ENCODE measurements at regions not wholly inside any gene's neighbourhood (a gene's known extent, or its start where the extent isn't known, plus 50 kb on each side); places are given as distances from the start of the nearest gene placed in this dataset.

DNA sequence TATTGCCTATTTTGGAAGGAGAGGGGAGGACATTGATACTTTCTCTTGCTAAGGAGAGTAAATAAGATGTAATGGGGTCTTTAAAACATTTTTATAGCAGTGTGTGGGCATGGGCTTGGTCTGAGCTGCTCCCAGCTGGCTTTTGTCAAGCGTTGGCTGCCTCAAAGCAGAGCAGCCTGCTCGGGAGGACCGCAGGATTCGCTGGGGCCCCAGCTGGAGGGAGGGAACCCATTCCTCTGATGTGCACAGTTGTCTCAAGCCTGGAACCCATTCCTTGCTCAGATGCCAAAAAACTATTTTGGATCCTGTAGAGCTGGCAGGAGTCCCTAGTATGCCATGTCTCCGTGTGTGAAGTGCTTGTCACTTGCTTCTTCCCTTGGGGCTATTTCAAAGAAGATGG lies 59.4 kb upstream of the RMDN2 start:
- no peak for DNase-seq (ENCODE audit: low read depth in 2 of 2)

- no peak for DNase-seq (ENCODE audit: low read depth in 2 of 2)
These were observed 58.7 kb upstream of the RMDN2 start for GRCh38 chr2:37866171-37866934.

DNA sequence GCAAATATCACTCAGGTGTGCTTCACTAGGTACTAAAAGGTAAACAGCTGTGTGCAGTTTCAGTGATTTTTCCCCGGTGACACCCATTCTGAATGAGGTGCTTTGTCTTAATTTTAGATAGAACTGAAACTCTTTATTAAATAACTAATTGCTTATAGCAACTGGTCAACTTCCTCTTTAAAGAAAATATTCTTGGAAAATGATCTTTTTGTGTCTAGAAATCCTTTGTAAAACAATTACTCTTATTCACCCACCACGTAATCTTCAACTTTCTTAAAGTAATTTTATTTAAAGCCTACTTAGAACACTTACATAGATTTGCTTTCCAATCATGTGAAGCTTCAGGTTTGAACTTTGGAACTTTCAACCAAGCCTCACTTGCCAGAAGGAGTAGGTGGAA lies 57.9 kb upstream of the RMDN2 start:
- DNase-seq (ENCODE audit: low read depth in 2 of 2) = no peak

GRCh38 chr2:37868866-37869265 lies 56.2 kb upstream of the RMDN2 start:
- no peak for DNase-seq (ENCODE audit: low read depth in 2 of 2)

- DNase-seq (ENCODE audit: low read depth in 2 of 2) = no peak
These were observed 55.8 kb upstream of the RMDN2 start for GRCh38 chr2:37869304-37869703.

DNA sequence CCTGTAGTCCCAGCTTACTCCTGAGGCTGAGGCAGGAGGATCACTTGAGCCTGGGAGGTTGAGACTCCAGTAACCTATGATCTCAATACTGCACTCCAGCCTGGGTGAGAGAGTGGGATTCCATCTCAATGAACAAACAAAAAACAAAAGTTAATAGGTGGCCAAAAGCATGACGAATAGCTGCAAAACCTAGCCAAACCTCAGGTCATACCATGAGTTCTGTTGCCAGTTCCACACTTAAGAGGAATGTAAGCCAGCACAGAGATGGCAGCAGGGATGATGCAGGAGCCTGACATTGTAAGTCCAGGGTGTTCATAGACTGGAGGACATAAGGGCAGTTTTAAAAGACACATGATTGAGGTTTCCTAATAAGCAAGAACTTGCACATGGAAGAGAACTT lies 55.3 kb upstream of the RMDN2 start:
- DNase-seq (ENCODE audit: low read depth in 2 of 2) = no peak

- no peak for DNase-seq (ENCODE audit: low read depth in 2 of 2)
These were observed 54.3 kb upstream of the RMDN2 start for GRCh38 chr2:37870829-37871228.

DNA sequence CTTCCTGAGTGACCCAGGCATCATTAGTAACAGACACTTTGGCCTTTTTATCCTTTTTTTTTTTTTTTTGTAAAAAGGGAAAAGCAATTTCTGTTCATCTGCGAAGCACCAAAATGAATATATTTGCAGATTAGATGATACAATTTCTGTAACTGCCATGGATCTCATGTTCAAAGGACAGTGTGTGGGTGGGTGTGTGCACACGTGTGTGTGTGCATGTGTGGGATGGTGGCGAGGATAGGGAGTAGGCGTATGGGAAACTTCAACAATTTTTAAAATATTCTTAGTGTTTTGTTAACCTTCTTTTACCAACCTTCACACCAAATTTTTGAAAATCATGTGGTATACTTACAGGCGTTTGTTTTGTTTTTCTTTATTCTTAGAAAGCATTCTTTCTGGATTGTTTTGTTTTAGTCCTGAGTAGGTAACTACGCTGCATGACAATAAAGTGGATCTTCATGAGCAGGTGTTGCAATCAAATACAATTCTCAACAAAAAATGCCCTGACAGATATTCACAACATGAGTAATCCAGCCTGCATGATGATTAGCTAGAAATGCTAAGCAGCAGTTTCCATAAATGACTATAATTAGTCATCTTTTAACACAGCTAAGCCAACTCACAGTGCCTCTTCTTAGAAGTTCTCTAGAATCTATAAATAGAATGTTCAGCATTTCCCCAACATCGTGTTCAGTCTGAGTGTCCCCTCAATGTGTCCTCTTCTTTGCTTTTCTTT lies 53.5 kb upstream of the RMDN2 start:
- no peak for DNase-seq (ENCODE audit: low read depth in 2 of 2)

- no peak for DNase-seq (ENCODE audit: low read depth in 2 of 2)
These were observed 52.8 kb upstream of the RMDN2 start for GRCh38 chr2:37872192-37872750.

- DNase-seq (ENCODE audit: low read depth in 2 of 2) = no peak
These were observed 51.9 kb upstream of the RMDN2 start for GRCh38 chr2:37873229-37873628.

GRCh38 chr2:37873749-37874330 lies 51.2 kb upstream of the RMDN2 start:
- DNase-seq (ENCODE audit: low read depth in 2 of 2) = no peak

- DNase-seq (ENCODE audit: low read depth in 2 of 2) = no peak
These were observed 50.6 kb upstream of the RMDN2 start for GRCh38 chr2:37874470-37874869.
